Thyroid gland (tissue), 4 donors: ENCODE measurements at regions not wholly inside any gene's neighbourhood (a gene's known extent, or its start where the extent isn't known, plus 50 kb on each side); places are given as distances from the start of the nearest gene placed in this dataset.

Experiments used
- POLR2A ChIP-seq, 2 donors: fragments of 450-650 bp; IDR thresholded peaks; one replicate each; pipeline ENCODE4 v1.6.1; 2017; ENCODE audit warnings: antibody characterized with exemption in 2 of 2, mild to moderate bottlenecking in 2 of 2, moderate library complexity in 1 of 2
- TF ChIP-seq, protein P1 (sequence below), 6 experiments: fragments of 200-600 bp in 3 of 6; fragments of 450-650 bp in 3 of 6; sonication (generic) in 3 of 6; IDR thresholded peaks; one replicate each; pipeline ENCODE4 v1.5.1; 2016 to 2019; ENCODE audit warnings: antibody characterized with exemption in 6 of 6, mild to moderate bottlenecking in 2 of 6, inconsistent platforms in 1 of 6, moderate library complexity in 1 of 6

DNA sequence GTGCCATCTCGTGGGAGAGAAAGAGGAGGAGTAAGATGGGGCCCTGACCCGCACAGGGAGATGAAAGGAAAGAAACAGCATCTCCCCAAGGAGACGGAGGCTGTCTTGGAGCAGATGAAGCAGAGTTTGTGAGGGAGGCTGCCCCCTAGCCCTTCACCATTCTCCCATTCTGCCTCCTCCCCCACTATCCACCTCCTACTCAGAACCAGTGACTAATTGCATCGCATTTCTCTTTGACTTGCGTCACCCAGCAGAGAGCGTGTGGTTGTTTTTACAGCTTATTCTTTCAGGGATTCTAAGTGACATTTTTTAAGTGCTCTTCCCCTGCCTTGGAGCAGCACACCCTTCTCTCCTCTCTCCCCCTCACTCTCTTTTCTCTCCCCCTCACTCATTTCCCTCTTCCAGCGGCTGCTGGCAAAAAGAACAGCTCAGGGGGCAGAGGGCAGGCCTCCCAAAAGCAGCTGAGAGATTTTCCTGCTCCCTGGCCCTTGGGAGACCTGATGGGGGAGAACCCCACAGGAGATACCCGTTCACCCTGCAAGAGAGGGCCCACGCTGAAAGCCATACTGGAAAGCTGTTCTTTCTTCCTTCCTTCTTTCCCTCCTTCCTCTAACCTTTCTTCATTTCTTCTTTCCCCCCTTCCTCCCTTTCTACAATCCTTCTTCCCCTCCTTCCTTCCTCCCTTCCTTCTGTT lies 91.8 kb downstream of the MRPL46 start:
- TF ChIP-seq, protein P1, sequence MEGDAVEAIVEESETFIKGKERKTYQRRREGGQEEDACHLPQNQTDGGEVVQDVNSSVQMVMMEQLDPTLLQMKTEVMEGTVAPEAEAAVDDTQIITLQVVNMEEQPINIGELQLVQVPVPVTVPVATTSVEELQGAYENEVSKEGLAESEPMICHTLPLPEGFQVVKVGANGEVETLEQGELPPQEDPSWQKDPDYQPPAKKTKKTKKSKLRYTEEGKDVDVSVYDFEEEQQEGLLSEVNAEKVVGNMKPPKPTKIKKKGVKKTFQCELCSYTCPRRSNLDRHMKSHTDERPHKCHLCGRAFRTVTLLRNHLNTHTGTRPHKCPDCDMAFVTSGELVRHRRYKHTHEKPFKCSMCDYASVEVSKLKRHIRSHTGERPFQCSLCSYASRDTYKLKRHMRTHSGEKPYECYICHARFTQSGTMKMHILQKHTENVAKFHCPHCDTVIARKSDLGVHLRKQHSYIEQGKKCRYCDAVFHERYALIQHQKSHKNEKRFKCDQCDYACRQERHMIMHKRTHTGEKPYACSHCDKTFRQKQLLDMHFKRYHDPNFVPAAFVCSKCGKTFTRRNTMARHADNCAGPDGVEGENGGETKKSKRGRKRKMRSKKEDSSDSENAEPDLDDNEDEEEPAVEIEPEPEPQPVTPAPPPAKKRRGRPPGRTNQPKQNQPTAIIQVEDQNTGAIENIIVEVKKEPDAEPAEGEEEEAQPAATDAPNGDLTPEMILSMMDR (IDR thresholded peaks at IDR 0.05) = no peak
- no peak for TF ChIP-seq POLR2A (IDR thresholded peaks at IDR 0.05)
